Ectodermal cell (in vitro differentiated cells): ENCODE measurements at regions not wholly inside any gene's neighbourhood (a gene's known extent, or its start where the extent isn't known, plus 50 kb on each side); places are given as distances from the start of the nearest gene placed in this dataset.
"Not testable (repeated sequence)": the region's sequence is repeated elsewhere in the genome, so short reads cannot be mapped to it uniquely, and the experiment has no call there.

Experiments
- H3K27ac ChIP-seq: 2 replicates; pipeline ENCODE4 v1.7.0; 2013; ENCODE audit warnings: mild to moderate bottlenecking, low read depth, low read length; ENCODE audit not compliant: insufficient read depth, poor library complexity, severe bottlenecking
- H3K27me3 ChIP-seq: 2 replicates; pipeline ENCODE4 v1.7.0; 2013; ENCODE audit warnings: mild to moderate bottlenecking, low read length; ENCODE audit not compliant: insufficient read depth, control insufficient read depth, poor library complexity, severe bottlenecking
- H3K36me3 ChIP-seq: one replicate; pipeline ENCODE4 v1.7.0; 2013; ENCODE audit warnings: low read length; ENCODE audit not compliant: control insufficient read depth, insufficient read depth
- H3K4me1 ChIP-seq: one replicate; pipeline ENCODE4 v1.7.0; 2013; ENCODE audit warnings: low read length; ENCODE audit not compliant: control insufficient read depth, insufficient read depth
- H3K4me3 ChIP-seq: 2 replicates; pipeline ENCODE4 v1.7.0; 2013; ENCODE audit warnings: low read depth, low read length, control low read depth; ENCODE audit not compliant: insufficient read depth
- H3K9me3 ChIP-seq: 2 replicates; pipeline ENCODE4 v1.7.0; 2013; ENCODE audit warnings: mild to moderate bottlenecking, low read length, moderate library complexity; ENCODE audit not compliant: control insufficient read depth
- WGBS, 2 experiments: methylation state at CpG; one replicate each; pipeline ENCODE4 v1.1.7; 2013; ENCODE audit warnings: missing lambda C conversion rate in 2 of 2; 5-methylcytosine and 5-hydroxymethylcytosine counted together

DNA sequence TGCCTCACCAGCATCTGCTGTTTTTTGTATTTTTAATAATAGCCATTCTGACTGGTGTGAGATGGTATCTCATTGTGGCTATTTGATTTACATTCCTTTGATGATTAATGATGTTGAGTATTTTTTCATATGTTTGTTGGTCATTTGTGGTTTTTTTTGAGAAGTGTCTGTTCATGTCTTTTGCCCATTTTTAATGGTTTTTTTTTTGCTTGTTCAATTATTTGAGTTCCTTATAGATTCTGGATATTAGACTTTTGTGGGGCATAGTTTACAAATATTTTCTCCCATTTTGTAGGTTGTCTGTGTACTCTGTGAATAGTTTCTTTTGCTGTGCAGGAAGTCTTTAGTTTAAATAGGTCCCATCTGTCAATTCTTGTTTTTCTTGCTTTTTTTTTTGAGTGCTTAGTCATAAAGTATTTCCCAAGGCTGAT, 148.1 kb downstream of the NPR3 start:
- H3K27ac ChIP-seq: no peak overlapping the region
- no peak overlapping the region for H3K4me3 ChIP-seq
- H3K9me3 ChIP-seq: no peaks in the 10 kb centered on the region
- no peaks in the 10 kb centered on the region for H3K36me3 ChIP-seq
- H3K4me1 ChIP-seq: no peaks in the 10 kb centered on the region
- no peaks in the 10 kb centered on the region for H3K27me3 ChIP-seq

DNA sequence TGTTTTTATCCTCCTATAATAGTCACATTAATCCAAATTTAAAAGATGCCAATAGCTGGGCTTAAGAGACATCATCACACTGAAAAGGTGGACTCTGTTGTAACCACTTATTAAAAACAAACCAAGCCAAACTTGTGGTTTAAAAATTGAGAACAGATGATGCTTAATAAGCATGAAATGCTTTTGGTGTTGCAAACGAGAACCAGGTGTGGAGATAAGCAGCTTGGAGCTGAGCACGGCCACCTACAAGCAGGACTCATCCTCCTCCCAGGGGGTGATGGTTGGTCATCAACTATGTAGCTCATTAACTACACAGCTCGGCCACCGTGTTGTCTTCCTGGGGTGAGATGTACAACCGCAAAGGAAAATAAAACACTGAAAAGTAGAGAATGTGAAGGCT, 154.4 kb downstream of the NPR3 start:
- 84 to 94% methylated on average over 5 of the region's 5 CpGs for WGBS, 2 experiments
- Histone ChIP-seq H3K27ac (no peak overlapping the region), H3K36me3 (no peaks in the 10 kb centered on the region), H3K27me3 (no peaks in the 10 kb centered on the region), H3K4me1 (no peaks in the 10 kb centered on the region), H3K4me3 (no peak overlapping the region), H3K9me3 (no peaks in the 10 kb centered on the region)

DNA sequence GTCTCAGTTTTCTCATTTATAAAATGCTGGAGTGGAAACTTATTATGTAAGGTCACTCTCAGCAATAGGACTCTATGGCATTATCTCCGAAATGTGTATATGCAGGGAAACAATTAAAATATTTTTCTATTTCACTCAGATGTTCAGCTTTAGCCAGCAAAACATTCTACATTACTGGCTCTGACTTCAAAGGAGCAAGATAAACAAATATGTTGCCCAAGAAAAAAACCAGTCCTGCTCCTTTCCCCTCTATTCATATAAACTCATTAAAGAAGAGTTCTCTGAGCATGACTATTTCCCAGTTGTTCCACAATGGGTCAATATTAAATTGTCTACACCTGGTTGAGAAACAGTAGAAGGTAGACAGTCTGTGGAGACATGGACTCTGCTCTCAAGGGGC, 155.0 kb downstream of the NPR3 start:
- H3K9me3 ChIP-seq: no peaks in the 10 kb centered on the region
- 100% methylated on average over 1 of the region's 1 CpG for WGBS, 2 experiments
- no peaks in the 10 kb centered on the region for H3K36me3 ChIP-seq
- H3K27ac ChIP-seq: no peak overlapping the region
- H3K27me3 ChIP-seq: no peaks in the 10 kb centered on the region
- no peak overlapping the region for H3K4me3 ChIP-seq
- no peaks in the 10 kb centered on the region for H3K4me1 ChIP-seq

- Histone ChIP-seq H3K4me3 (no peak overlapping the region), H3K9me3 (no peaks in the 10 kb centered on the region), H3K4me1 (no peaks in the 10 kb centered on the region), H3K27ac (no peak overlapping the region), H3K27me3 (no peaks in the 10 kb centered on the region), H3K36me3 (no peaks in the 10 kb centered on the region)
- WGBS, 2 experiments: 94 to 96% methylated on average over 3 of the region's 3 CpGs
These were observed 158.1 kb downstream of the NPR3 start for GRCh38 chr5:32869216-32869615.

DNA sequence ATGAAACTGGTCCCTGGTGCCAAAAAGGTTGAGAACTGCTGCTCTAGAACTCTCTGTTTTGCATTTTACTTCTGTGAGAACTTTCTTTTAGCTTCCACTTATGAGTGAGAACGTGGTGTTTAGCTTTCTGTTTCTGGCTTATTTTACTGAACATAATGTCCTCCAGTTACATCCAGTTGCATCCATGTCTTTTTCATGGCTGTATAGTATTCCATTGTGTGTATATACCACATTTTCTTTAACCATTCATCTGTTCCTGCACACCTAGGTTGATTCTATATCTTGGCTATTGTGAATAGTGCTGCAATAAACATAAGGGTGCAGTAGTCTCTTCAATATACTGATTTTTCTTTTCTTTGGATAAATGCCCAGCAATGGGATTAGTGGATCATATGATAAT, 165.7 kb downstream of the NPR3 start:
- no peaks in the 10 kb centered on the region for H3K27me3 ChIP-seq
- no peak overlapping the region for H3K4me3 ChIP-seq
- WGBS, 2 experiments: 78 to 80% methylated on average over 1 of the region's 1 CpG
- no peaks in the 10 kb centered on the region for H3K9me3 ChIP-seq
- no peaks in the 10 kb centered on the region for H3K36me3 ChIP-seq
- H3K27ac ChIP-seq: no peak overlapping the region
- no peaks in the 10 kb centered on the region for H3K4me1 ChIP-seq

GRCh38 chr5:32879364-32879763, 168.2 kb downstream of the NPR3 start:
- H3K4me1 ChIP-seq, H3K4me3 ChIP-seq, H3K36me3 ChIP-seq, H3K27ac ChIP-seq, H3K27me3 ChIP-seq, H3K9me3 ChIP-seq: not testable (repeated sequence)
- WGBS, 2 experiments: 80 to 86% methylated on average over 2 of the region's 3 CpGs

DNA sequence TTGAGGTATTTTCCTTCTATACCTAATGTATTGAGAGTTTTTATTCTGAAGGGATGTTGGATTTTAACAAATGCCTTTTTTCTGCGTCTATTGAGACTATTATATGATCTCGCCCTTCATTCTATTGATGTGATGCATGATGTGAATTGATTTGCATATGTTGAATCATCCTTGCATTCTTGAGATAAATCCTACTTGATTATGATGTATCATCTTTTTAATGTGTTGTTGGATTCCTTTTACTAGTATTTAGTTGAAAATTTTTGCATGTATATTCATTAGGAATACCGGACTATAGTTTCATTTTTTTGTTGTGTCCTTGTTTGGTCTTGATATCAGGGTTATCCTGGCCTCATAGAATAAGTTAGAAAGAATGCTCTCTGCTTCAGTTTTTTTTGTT, 169.7 kb downstream of the NPR3 start:
- no peaks in the 10 kb centered on the region for H3K36me3 ChIP-seq
- 61 to 67% methylated on average over 3 of the region's 3 CpGs for WGBS, 2 experiments
- no peaks in the 10 kb centered on the region for H3K4me1 ChIP-seq
- H3K9me3 ChIP-seq: no peaks in the 10 kb centered on the region
- H3K27me3 ChIP-seq: no peaks in the 10 kb centered on the region
- H3K4me3 ChIP-seq: no peak overlapping the region
- H3K27ac ChIP-seq: no peak overlapping the region

GRCh38 chr5:32887390-32887789, 176.3 kb downstream of the NPR3 start:
- H3K4me3 ChIP-seq: no peak overlapping the region
- no peaks in the 10 kb centered on the region for H3K4me1 ChIP-seq
- no peak overlapping the region for H3K27ac ChIP-seq
- H3K36me3 ChIP-seq: no peaks in the 10 kb centered on the region
- WGBS, 2 experiments: 84 to 88% methylated on average over 2 of the region's 2 CpGs
- H3K27me3 ChIP-seq: no peaks in the 10 kb centered on the region
- no peaks in the 10 kb centered on the region for H3K9me3 ChIP-seq

- Histone ChIP-seq H3K36me3 (no peaks in the 10 kb centered on the region), H3K27me3 (no peaks in the 10 kb centered on the region), H3K4me3 (no peak overlapping the region), H3K27ac (no peak overlapping the region), H3K4me1 (no peaks in the 10 kb centered on the region), H3K9me3 (no peaks in the 10 kb centered on the region)
- WGBS, 2 experiments: 33 to 44% methylated on average over 1 of the region's 1 CpG
These were observed 178.0 kb downstream of the NPR3 start for GRCh38 chr5:32889078-32889477.

- Histone ChIP-seq H3K9me3 (no peaks in the 10 kb centered on the region), H3K27me3 (no peaks in the 10 kb centered on the region), H3K4me3 (no peak overlapping the region), H3K36me3 (no peaks in the 10 kb centered on the region), H3K4me1 (no peaks in the 10 kb centered on the region), H3K27ac (no peak overlapping the region)
- WGBS, 2 experiments: 0% methylated on average over 1 of the region's 2 CpGs; no CpG with 5 or more reads in 1 of the 2 experiments
These were observed 192.5 kb downstream of the NPR3 start for GRCh38 chr5:32903613-32904012.

DNA sequence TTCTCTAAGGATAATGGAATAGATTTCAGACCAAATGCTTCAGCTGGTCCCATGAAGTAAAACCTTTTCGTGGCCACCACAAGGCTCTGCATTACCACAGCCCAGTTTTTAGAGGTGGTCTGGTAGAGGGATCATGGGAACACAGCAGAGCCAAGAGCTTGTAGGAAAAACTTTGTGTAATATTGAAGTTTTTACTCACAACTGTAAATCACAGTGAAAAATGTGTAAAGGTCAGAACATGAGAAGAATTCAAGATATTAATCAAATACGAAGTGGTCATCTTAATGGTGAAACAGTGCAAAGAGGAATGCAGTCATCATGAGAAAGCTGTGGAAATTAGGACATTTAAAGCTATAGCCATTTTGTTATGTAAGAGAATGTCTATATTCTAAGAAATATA, 197.5 kb downstream of the NPR3 start:
- WGBS, 2 experiments: 95 to 96% methylated on average over 2 of the region's 2 CpGs
- Histone ChIP-seq H3K27ac (no peak overlapping the region), H3K4me1 (no peaks in the 10 kb centered on the region), H3K27me3 (no peaks in the 10 kb centered on the region), H3K9me3 (no peaks in the 10 kb centered on the region), H3K4me3 (no peak overlapping the region), H3K36me3 (no peaks in the 10 kb centered on the region)
